ENCODE measurements at regions not wholly inside any gene's neighbourhood (a gene's known extent, or its start where the extent isn't known, plus 50 kb on each side); places are given as distances from the start of the nearest gene placed in this dataset.

DNA sequence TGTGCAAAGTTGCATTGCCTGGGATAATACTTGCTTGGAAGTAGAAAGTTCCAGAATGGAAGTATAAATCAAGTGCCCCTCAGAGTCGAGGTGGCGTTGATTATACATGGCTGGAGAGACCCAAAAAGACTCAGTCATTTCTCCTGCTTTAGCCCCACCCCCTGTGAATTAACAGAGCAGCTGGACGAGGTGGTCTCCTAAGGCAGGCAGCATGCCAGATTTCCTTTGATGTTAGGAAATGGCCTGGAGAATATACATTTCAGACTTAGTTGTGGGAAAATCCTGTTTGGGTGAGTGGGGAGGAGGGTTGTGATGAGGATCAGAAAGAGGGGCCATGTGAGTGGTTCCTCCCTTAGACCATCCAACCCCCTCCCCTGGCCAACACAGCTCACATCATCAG, 406.1 kb upstream of the TMPO start:
- no peak overlapping the region for H3K4me3 Mint-ChIP-seq
- POLR2A ChIA-PET, result no interaction called here
- no peak overlapping the region for H3K27ac Mint-ChIP-seq
- DNase-seq, result no peak
- H3K4me1 Mint-ChIP-seq, result no peaks in the 10 kb centered on the region
- H3K36me3 Mint-ChIP-seq (ENCODE audit: low read depth), result no peaks in the 10 kb centered on the region
- CTCF ChIA-PET, result no interaction called here
- peaks cover 2% of the 10 kb centered on the region for H3K27me3 Mint-ChIP-seq
- no peaks in the 10 kb centered on the region for H3K9me3 Mint-ChIP-seq

- DNase-seq, result no peak
- no peak overlapping the region for H3K27ac Mint-ChIP-seq
- H3K9me3 Mint-ChIP-seq, result no peaks in the 10 kb centered on the region
- H3K4me3 Mint-ChIP-seq, result no peak overlapping the region
- POLR2A ChIA-PET, result no interaction called here
- no peaks in the 10 kb centered on the region for H3K27me3 Mint-ChIP-seq
- H3K36me3 Mint-ChIP-seq (ENCODE audit: low read depth), result no peaks in the 10 kb centered on the region
- H3K4me1 Mint-ChIP-seq, result no peaks in the 10 kb centered on the region
- CTCF ChIA-PET, result no interaction called here
Observed at GRCh38 chr12:98110536-98110935, 404.9 kb upstream of the TMPO start.

- Mint-ChIP-seq H3K27me3 (no peaks in the 10 kb centered on the region), H3K36me3 (ENCODE audit: low read depth) (no peaks in the 10 kb centered on the region), H3K27ac (no peak overlapping the region), H3K4me1 (no peaks in the 10 kb centered on the region), H3K9me3 (no peaks in the 10 kb centered on the region), H3K4me3 (no peak overlapping the region)
- CTCF ChIA-PET, result no interaction called here
- POLR2A ChIA-PET, result no interaction called here
- no peak for DNase-seq
Observed at GRCh38 chr12:98113548-98113947, 401.8 kb upstream of the TMPO start.

DNA sequence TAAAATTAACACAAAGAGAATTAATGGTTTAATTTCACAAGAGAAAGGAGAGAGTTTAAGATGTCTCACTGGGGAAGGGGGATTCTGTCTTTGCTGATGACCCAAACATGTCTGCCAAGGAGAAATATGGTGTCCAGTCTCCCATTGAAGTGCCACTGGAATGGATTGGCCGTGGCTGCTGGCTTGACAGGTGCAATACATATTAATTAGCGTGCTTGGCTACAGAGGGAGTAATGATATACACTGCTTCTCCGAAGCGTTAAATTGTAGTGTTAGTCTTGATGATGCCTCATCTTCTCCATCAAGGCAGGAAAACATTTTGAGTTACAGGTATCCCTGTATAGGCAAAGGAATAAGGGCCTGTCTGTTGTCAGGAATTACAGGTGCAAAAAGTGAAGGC, 393.4 kb upstream of the TMPO start:
- Mint-ChIP-seq H3K27ac (no peak overlapping the region), H3K9me3 (no peaks in the 10 kb centered on the region), H3K4me3 (no peak overlapping the region), H3K36me3 (ENCODE audit: low read depth) (no peaks in the 10 kb centered on the region), H3K27me3 (peaks cover 6% of the 10 kb centered on the region), H3K4me1 (no peaks in the 10 kb centered on the region)
- DNase-seq, result no peak
- POLR2A ChIA-PET, result no interaction called here
- CTCF ChIA-PET, result no interaction called here

GRCh38 chr12:98123021-98123461, 392.3 kb upstream of the TMPO start:
- H3K27ac Mint-ChIP-seq, result no peak overlapping the region
- CTCF ChIA-PET, result no interaction called here
- H3K36me3 Mint-ChIP-seq (ENCODE audit: low read depth), result no peaks in the 10 kb centered on the region
- no peaks in the 10 kb centered on the region for H3K9me3 Mint-ChIP-seq
- H3K4me3 Mint-ChIP-seq, result no peak overlapping the region
- POLR2A ChIA-PET, result no interaction called here
- DNase-seq, result no peak
- H3K4me1 Mint-ChIP-seq, result no peaks in the 10 kb centered on the region
- peaks cover 6% of the 10 kb centered on the region for H3K27me3 Mint-ChIP-seq

- ChIA-PET CTCF (no interaction called here), POLR2A (no interaction called here)
- Mint-ChIP-seq H3K9me3 (no peaks in the 10 kb centered on the region), H3K27me3 (peaks cover 8% of the 10 kb centered on the region), H3K27ac (no peak overlapping the region), H3K4me1 (no peaks in the 10 kb centered on the region), H3K4me3 (no peak overlapping the region), H3K36me3 (ENCODE audit: low read depth) (no peaks in the 10 kb centered on the region)
- DNase-seq, result no peak
Observed at GRCh38 chr12:98126637-98127335, 388.6 kb upstream of the TMPO start.

GRCh38 chr12:98127336-98127679, 388.1 kb upstream of the TMPO start:
- Mint-ChIP-seq H3K4me1 (no peaks in the 10 kb centered on the region), H3K4me3 (no peak overlapping the region)
- CTCF ChIA-PET, result no interaction called here

DNA sequence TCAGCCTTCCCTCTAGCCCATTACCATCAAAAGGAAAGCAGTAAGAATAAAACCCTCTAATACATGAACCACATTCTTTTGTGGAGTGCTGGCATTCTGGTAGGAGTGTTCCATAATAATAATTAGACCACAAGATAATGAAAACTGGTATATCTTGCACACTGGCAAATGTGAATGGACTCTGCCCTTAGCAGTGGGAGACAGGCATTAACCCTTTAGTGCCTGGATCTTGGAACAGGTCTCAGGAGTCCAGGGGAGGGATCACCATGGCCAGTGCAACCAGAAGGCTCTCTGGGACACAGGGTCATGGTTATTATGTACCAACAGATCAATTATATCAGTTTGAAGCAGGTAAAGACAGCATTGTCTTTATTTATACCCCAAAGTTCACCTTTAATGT, 387.5 kb upstream of the TMPO start:
- Mint-ChIP-seq H3K4me1 (no peaks in the 10 kb centered on the region), H3K27ac (no peak overlapping the region), H3K9me3 (no peaks in the 10 kb centered on the region), H3K27me3 (peaks cover 8% of the 10 kb centered on the region), H3K4me3 (no peak overlapping the region), H3K36me3 (ENCODE audit: low read depth) (no peaks in the 10 kb centered on the region)
- ChIA-PET POLR2A (no interaction called here), CTCF (no interaction called here)
- DNase-seq, result no peak

More at GRCh38 chr12:98127336-98127679, 388.1 kb upstream of the TMPO start:
- peaks cover 8% of the 10 kb centered on the region for H3K27me3 Mint-ChIP-seq
- H3K27ac Mint-ChIP-seq, result no peak overlapping the region
- no peaks in the 10 kb centered on the region for H3K36me3 Mint-ChIP-seq (ENCODE audit: low read depth)
- DNase-seq, result no peak
- POLR2A ChIA-PET, result no interaction called here
- no peaks in the 10 kb centered on the region for H3K9me3 Mint-ChIP-seq

DNA sequence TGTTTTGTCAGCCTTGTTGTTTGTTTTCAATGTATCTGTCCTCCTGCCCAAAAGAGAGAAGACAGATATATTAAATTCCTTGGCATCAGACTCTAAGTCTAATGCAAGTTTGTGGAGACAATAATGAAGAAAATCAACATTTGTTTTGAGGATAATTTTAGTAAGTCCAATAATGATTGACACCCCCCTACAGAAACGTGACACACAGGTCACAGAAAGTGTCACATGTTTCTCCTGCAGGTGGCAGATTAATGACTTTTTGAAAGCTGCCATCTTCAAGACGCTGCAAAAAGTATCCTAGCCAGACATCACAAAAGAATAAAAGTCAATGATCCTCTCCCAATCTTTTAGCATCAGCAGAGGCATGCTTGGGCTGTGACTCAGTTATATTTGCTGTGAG, 378.8 kb upstream of the TMPO start:
- H3K27ac Mint-ChIP-seq, result no peak overlapping the region
- H3K27me3 Mint-ChIP-seq, result peaks cover 3% of the 10 kb centered on the region
- H3K36me3 Mint-ChIP-seq (ENCODE audit: low read depth), result no peaks in the 10 kb centered on the region
- no peaks in the 10 kb centered on the region for H3K4me1 Mint-ChIP-seq
- ChIA-PET CTCF (no interaction called here), POLR2A (no interaction called here)
- no peak for DNase-seq
- H3K9me3 Mint-ChIP-seq, result no peaks in the 10 kb centered on the region
- no peak overlapping the region for H3K4me3 Mint-ChIP-seq

GRCh38 chr12:98137278-98137677, 378.1 kb upstream of the TMPO start:
- no peak for DNase-seq
- Mint-ChIP-seq H3K9me3 (no peaks in the 10 kb centered on the region), H3K4me1 (no peaks in the 10 kb centered on the region), H3K27me3 (peaks cover 5% of the 10 kb centered on the region), H3K36me3 (ENCODE audit: low read depth) (no peaks in the 10 kb centered on the region), H3K4me3 (no peak overlapping the region), H3K27ac (no peak overlapping the region)
- ChIA-PET CTCF (no interaction called here), POLR2A (no interaction called here)

DNA sequence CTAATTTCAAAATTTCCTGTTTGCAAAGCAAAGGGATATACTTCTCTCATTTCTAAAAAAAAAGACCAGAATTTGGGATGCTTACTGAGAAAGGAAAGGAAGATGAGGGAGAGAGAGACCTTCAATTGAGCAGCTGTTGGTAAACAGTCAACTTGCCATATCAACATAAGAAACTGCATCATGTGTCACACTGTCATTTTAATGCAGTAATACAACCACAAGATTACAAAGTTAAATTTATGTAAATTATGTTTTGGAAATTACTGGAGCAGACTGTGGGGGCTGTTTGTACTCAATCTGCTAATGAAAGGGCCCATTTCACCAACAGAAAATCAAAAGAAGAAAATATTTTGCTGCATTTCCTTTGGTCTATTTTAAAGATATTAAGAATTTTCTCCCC, 370.4 kb upstream of the TMPO start:
- no peaks in the 10 kb centered on the region for H3K36me3 Mint-ChIP-seq (ENCODE audit: low read depth)
- H3K9me3 Mint-ChIP-seq, result no peaks in the 10 kb centered on the region
- peaks cover 5% of the 10 kb centered on the region for H3K27me3 Mint-ChIP-seq
- POLR2A ChIA-PET, result no interaction called here
- H3K27ac Mint-ChIP-seq, result no peak overlapping the region
- CTCF ChIA-PET, result no interaction called here
- no peak overlapping the region for H3K4me3 Mint-ChIP-seq
- H3K4me1 Mint-ChIP-seq, result peaks cover 7% of the 10 kb centered on the region
- DNase-seq, result no peak

GRCh38 chr12:98146043-98146442, 369.3 kb upstream of the TMPO start:
- H3K27ac Mint-ChIP-seq, result no peak overlapping the region
- peaks cover 2% of the 10 kb centered on the region for H3K27me3 Mint-ChIP-seq
- no peak for DNase-seq
- H3K36me3 Mint-ChIP-seq (ENCODE audit: low read depth), result no peaks in the 10 kb centered on the region
- POLR2A ChIA-PET, result no interaction called here
- CTCF ChIA-PET, result no interaction called here
- no peaks in the 10 kb centered on the region for H3K9me3 Mint-ChIP-seq
- H3K4me1 Mint-ChIP-seq, result peaks cover 7% of the 10 kb centered on the region
- H3K4me3 Mint-ChIP-seq, result no peak overlapping the region

GRCh38 chr12:98146487-98146886, 368.9 kb upstream of the TMPO start:
- ChIA-PET CTCF (no interaction called here), POLR2A (no interaction called here)
- no peaks in the 10 kb centered on the region for H3K9me3 Mint-ChIP-seq
- H3K27me3 Mint-ChIP-seq, result peaks cover 2% of the 10 kb centered on the region
- H3K4me1 Mint-ChIP-seq, result peaks cover 7% of the 10 kb centered on the region
- H3K36me3 Mint-ChIP-seq (ENCODE audit: low read depth), result no peaks in the 10 kb centered on the region
- H3K27ac Mint-ChIP-seq, result no peak overlapping the region
- no peak for DNase-seq
- H3K4me3 Mint-ChIP-seq, result no peak overlapping the region

- POLR2A ChIA-PET, result no interaction called here
- CTCF ChIA-PET, result no interaction called here
- no peaks in the 10 kb centered on the region for H3K9me3 Mint-ChIP-seq
Observed at GRCh38 chr12:98149270-98149669, 366.1 kb upstream of the TMPO start.

More at GRCh38 chr12:98149270-98149669, 366.1 kb upstream of the TMPO start:
- no peak overlapping the region for H3K4me3 Mint-ChIP-seq
- peaks cover 4% of the 10 kb centered on the region for H3K27me3 Mint-ChIP-seq
- DNase-seq, result no peak
- H3K4me1 Mint-ChIP-seq, result peaks cover 7% of the 10 kb centered on the region
- no peak overlapping the region for H3K27ac Mint-ChIP-seq
- H3K36me3 Mint-ChIP-seq (ENCODE audit: low read depth), result no peaks in the 10 kb centered on the region
